NCI-H345 treated with DMSO at 0.1 percent for 48 hours (cell line): ENCODE measurements at regions not wholly inside any gene's neighbourhood (a gene's known extent, or its start where the extent isn't known, plus 50 kb on each side); places are given as distances from the start of the nearest gene placed in this dataset.
"Not testable (repeated sequence)": the region's sequence is repeated elsewhere in the genome, so short reads cannot be mapped to it uniquely, and the experiment has no call there.

Experiments
- DNase-seq: peaks from one replicate; lab custom pipeline; 2025; ENCODE audit not compliant: unreplicated experiment; lab: John Stamatoyannopoulos, UW

DNA sequence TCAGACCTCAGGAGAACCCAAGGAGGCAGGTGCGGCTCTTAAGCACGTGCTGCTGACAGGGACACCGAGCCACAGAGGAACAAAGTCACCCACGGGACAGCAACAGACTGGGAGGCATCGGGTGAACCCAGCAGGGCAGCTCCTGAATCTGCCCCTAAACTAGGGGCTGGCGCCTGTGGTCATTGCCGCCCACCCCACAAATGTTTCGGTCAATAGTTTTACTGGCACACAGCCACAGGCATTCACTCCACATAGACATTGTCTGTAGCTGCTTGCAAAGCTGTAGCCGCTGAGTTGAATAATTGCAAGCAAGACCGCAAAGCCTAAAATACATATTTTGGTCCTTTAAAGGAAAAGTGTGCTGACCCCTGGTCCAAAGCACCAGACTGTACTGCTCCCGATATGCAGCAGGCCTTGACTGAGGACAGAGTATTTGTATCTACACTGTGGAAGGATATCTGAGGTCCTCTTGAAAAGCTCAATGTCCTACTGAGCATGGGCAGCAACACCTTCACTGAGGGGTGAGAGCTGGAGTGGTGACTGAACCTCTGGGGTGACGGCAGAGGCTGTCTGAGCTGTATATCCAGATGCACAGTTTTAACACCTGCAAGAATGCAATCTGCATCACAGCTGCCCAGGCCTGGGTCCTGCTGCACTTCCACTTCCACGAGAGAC, 310.3 kb downstream of the THBS2 start:
- no peak for DNase-seq

DNA sequence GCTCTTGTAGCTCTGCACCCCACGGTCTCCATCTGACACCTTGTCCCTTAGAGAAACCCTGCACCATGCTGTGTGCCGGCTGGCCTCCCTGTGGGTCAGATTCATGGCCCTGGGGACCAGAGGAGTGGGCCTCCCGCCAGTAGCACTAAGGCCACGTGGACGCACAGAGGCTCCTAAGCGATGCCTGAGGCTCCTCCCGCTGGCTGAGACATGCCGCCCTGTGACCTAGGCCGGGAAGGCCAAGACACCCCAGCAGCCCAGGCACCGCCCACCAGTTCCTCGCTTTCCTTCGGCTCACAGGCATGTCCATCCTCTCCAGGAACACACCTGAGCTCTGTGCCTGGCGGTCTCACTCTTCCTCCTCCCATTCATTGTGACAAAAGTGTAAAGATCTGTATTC, 311.0 kb downstream of the THBS2 start:
- no peak for DNase-seq

DNA sequence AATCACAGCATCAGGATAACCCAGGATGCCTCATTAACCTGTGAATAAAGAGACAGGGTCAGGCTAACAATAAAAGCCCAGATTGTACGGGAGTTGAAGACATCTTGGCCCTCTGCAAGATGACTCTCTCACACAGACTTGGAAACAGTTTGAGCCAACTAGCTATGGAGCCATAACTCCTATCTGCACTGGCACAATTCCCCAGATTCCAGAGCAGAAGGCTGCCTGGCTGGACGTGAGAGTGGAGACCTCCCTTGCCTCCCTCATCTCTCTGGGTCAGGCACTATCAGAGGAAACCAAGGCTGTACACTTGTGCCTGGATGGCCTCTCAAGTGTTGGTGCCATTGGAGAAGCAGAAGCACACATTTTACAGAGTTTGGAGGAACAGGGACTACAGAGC, 312.6 kb downstream of the THBS2 start:
- no peak for DNase-seq

DNA sequence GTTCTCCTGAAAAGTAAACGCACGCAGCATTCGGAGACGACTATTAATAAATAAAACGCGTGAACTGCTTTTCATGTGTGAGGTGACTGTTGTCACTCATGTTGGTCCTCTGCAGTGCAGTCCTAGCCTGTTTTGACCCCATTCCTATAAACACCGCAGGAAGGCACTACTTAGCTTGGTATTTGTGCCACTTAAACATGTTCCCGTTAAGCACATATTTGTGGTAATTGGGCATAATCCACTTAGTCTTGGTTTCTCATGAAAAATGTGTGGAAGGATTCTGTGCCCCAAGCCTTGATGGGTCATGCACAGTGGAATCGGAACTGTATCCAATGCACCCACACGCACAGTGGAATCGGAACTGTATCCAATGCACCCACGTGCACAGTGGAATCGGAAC, 313.9 kb downstream of the THBS2 start:
- no peak for DNase-seq

DNA sequence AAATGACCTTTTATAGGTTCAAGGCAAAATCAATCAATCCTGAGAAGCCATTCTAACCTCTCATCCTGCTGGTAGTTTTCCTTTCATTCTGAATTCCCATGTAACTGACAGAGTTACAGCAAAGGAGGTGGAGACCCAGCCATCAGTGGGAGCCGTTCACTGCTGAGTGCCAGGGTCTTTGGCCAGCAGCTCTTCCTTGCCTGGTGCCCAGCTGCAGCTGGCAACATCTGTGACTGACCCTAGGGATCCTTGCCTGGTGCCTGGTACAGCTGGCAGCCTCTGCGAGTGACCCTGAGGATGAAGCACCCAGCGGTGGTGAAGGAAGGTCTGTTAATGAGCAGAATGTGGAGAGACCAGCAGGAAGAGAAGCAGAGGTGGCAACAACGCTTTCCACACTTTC, 314.6 kb downstream of the THBS2 start:
- DNase-seq, result no peak

DNA sequence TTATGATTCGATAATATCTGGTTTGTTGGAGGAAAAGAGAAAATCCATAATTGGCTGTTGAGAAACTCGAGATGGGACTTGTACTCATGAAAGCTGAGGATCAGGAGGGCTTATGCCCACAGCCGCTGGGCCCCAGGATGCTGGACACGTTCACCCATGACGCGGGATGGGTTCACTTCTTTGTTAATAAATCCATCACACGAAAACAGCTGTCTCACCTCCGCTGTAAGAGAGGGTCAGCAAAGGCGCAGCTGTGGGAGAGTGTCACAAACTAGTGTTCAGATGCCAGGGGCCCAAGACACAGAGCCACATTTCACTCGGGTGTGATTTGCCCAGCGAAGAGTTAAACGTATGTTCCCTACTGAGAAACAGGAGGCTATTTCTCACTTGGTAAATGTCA, 315.1 kb downstream of the THBS2 start:
- no peak for DNase-seq

DNA sequence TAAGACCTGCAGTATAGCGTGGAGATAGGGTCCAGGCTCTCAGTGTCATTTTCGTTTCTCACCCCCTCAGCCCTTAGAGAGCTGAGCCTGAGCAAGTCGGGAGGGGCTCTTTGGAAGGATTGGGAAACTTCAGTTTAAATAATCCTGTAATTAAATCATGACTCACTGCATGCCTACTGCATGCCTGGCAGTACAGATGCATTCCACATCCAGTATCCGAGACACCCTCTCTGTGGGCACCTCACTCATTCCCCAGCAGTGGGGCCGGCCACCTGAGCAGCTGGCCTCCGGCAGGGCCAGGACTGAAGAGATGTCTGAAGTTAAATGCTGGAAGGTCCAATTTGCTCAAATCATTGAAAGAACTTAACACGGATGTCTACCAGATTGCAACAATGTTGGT, 316.6 kb downstream of the THBS2 start:
- DNase-seq, result no peak

DNA sequence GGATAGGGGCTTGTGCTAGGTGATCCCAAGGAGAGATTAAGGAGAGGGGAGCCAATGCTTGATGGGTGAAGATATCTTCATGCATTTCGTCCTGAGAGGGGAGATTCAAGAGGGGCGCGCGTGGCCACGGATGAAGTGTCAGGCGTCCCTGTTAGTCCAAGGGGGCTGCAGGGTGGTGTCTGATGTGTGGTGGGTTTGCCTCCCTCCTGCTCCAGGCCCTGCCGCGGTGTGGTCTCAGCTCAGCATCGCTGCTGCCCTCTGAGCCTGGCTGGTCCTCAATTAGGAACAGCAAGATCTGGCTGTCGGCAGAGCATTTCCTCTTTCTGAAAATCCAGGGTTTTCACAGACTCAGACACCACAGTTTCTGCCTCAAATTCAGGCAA, 318.0 kb downstream of the THBS2 start:
- no peak for DNase-seq

DNA sequence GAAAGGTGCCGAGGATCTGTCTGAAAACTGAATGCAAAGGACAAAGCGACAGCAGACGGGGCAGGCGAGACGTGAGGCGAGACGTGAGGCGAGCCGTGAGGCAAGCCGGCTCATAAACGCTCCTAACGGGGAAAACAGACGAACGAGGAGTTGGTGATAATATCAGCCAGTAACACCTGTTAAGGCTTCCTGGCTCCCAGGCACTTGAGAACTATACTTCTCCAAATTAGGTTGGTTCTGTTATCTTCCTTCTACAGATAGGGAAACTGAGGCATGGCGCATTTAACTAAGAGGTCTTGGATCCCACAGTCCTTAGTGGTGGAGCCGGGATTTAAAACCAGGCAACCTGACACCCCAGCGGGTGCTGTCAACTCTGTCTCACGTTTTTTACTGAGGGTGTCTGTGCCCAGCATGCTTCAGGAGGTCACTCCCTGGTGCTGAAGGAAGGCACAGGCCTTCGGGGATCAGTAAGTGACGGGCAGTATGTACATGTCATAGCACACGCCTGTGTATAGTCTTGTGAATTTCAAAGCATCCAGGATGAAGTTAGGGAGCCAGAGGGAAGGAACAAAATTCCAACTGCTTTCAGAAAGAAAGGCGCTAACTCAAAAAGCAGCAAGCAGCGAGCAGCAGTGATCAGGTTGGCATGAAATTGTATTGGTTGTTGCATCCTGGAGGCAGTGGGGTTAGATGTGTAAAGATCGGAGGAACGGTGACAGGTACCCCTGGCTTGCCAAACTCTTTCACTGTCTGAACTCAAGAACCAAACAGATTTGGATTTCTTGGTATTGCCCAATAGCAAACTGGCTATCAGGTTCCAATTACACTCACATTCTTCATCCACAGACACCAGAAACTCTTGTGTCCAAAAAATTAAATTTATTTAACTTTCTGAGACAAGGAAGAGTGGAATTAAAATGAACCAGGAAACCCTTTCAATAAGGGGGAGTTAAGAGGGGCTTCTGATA, 318.7 kb downstream of the THBS2 start:
- DNase-seq, result no peak

DNA sequence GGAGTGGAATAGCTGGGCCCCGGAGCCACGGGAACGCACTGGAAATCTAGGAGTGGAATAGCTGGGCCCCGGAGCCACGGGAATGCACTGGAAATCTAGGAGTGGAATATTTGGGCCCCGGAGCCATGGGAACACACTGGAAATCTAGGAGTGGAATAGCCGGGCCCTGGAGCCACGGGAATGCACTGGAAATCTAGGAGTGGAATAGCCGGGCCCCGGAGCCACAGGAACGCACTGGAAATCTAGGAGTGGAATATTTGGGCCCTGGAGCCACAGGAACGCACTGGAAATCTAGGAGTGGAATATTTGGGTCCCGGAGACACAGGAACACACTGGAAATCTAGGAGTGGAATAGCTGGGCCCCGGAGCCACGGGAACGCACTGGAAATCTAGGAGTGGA, 321.5 kb downstream of the THBS2 start:
- not testable (repeated sequence) for DNase-seq

DNA sequence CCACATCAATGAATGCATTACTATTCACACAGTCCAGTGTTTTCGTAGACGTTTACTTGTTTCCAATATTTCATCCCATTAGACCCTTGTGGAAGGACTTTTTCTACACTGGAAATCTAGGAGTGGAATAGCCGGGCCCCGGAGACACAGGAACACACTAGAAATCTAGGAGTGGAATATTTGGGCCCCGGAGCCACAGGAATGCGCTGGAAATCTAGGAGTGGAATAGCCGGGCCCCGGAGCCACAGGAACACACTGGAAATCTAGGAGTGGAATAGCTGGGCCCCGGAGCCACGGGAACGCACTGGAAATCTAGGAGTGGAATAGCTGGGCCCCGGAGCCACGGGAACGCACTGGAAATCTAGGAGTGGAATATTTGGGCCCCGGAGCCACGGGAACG, 322.6 kb downstream of the THBS2 start:
- DNase-seq, result not testable (repeated sequence)

DNA sequence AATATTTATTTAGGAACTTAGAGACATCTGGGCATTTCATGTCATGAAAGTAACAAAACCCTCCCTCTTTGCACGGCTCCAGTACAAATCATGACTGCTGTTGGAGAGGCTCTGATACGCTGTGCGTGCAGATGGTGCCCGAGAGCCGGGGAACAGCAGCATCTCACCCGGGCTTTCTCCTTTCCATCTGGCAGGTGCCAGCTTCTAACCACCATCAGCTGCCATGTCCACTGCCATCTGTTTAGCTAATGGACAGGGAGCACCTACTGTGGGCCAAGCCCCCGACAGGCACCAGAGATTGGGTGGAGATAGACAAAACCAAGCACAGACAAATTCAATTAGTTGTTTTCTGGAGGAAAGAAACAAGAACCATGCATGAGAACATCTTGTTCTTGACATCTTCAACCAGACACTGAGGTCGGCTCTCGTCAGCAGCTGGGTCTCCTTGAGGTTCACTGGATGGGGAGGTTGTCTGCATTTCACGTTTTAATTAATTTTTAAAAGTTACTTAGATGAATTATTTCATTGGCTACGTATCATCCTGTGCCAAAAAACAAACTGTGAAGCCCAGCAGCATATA, 323.7 kb downstream of the THBS2 start:
- no peak for DNase-seq

DNA sequence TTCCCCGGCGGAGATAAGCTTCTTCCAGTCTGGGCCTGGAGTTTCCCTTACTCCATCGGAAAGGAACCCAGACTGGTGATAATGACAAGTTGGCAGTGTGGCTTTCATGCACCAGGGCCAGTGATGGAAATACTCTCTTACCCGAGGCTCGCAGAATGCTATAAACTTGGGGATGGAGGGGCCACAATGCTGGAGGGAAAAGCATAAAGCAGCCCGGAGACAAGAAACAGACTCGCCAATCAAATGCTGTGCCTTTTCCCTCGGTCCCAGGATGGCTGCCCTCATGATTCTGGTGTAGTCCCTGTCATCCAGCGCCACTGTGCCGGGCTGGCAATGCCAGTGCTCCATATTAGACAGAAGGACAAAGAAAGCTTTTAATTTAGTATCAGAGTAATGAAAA, 325.6 kb downstream of the THBS2 start:
- DNase-seq, result no peak

DNA sequence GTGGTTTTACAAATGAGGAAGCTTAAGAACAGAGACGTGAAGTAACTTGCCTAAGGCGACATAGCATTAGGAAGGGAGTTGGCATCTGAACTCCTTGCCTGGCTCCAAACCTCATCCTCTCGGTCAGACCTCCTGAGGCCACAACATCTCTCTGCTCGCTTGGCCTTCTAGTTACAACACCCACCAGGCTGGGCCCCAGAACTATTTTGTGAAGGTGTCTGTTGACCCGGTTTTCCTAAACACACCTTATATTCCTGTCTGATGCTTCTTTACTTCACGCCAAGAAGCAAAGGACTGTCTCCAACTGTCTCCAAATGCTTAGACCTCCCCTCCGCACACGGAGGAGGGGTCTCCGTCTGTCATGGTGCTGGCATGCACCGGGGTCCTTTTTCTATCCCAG, 326.6 kb downstream of the THBS2 start:
- DNase-seq, result no peak

DNA sequence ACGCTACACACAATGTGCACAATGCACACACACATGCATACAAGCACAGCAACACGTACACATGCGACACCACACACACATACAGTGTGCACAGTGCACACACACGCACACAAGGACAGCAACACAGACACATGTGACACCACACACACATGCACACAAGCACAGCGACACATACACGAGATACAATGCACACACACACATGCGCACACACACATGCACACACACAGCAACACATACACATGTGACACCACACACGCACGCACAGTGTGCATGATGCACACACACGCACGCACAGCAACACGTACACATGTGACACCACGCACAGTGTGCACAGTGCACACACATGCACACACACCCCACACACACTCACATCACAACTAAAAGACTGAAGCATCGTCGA, 327.3 kb downstream of the THBS2 start:
- no peak for DNase-seq

DNA sequence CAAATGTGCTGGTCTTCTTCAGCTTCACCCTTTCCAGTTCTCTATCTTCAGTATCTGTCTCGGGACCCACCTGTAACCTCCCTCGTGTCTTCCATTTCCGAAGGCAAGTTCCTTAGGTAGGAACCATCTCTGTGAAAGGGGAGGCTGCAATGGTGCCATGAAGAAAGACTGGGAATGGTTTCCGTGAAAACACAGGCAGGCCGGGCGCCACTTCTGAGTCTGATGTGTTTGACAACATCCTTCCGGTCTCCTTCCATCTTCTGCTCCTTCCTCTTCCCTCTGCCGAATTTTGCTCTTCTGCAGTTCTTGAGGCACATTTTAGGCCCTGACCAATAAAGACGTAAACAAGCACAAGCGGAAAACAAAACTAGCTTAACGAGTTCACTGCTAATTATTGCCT, 328.0 kb downstream of the THBS2 start:
- DNase-seq, result no peak

DNA sequence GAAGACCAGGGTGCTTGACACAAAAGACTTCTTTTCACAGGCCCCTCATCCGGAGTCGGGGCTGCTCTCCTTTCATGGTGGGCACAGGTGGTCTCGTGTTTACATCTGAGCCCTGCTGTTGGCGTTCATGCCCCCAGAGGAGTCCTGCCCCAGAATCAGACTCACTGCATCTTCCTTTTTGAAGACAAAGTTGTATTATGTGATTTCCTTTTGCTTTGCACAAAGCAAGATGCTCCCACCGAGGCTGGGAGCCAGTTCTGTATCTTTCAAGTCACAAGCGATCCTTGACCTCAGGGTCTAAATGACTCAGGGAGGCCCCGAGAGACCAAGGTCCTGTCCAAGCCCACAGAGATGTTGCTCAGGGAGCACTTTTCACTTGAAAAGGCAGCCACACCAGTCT, 330.5 kb downstream of the THBS2 start:
- DNase-seq, result no peak

DNA sequence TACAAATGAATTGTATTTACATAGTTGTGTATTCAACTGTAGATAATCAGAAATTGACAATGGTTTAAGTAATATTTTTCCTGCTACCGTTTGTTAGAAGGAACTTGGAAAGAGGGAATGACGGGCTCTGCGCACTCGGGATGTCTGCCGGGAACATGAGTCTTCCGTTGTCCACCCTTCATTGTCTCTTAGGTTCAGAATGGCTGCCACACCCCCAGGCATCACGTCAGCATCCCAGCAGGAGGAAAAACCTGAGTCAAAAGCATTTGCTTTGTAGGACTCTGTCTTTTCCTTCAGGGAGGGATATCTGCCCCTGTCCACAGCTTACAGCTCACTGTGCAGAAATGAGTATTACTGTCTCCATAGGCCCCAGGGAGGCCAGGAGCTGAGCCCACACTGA, 331.2 kb downstream of the THBS2 start:
- DNase-seq, result no peak

DNA sequence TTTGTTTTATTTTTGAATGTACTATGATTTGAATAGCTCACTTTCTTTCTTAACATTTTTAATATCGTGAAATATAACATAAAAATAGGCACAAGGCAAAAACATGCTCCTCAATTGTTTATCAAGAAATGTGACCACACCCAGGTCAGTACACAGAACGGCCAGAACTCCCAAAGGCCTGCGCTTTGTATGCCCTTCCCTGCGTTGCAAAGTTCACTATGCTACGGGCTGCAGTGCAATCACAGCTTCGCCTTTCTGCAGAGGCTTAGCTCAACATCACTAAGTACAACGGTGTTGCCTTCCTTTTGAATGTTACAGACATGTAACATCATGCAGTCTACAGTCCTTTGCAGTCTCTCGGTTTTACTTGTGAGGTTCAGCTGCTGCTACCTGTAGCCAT, 333.4 kb downstream of the THBS2 start:
- no peak for DNase-seq

DNA sequence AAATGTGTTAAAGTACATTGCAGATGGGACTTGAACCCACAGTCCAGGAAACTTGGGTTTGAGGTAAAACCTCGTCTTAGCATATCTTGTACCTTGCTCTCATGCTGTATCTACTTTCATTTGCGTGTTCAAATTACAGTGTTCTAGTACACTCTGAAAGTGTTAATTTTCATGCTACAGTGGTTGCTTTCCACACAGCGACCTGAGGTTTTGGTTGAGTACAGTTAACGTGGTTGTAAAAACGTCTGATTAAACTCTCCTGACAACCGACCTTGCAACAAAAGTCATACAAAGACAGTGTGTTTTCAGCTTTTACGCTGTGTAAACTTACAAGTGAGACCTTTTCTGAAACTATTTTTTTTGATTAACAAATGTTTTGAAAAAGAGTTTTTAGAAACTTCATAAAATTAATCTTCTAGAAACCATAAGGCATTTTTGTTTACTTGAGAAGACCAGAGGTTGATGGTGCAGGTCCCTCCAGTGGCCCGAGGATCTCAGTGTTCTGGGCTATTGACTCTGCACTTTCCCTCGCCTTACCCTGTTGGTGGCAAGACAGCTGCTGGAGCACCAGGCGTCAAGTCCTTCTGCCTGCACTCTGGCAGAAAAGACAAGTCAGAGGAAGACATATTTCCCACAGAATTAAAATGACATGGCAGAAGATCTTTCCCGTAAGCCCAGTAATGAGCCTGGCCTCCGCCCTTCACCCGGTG, 334.0 kb downstream of the THBS2 start:
- no peak for DNase-seq

DNA sequence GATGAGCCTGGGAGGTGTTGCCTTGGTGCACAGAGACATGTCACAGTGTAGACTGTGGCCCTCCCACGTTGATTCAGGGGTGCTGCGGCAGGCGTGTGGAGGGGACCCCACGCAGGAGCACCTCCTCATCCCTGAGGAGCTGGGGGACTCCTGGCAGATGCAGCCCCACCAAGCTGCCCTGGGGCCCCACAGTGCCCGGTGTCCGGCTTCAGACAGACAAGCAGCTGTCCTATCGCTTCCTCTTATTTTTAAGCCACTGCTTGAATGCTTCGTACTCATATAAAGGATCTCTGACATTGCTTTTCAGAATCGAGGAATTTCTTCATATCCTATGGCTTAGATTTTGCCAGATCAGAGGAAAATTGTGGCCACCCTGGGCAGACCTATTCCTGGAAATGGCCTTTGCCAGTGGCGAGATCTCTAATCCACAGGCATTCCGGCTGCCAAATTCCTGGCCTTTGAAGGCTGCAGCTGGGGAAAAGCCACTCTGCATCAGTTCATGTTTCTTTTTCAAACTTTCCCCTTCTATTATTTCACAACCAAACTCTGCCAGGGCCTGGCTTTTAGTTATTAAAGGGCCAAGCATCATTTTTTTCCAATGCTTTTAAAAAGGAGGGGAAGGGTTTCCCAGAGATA, 337.0 kb downstream of the THBS2 start:
- no peak for DNase-seq
